Osteoblast (primary cell): ENCODE measurements at regions not wholly inside any gene's neighbourhood (a gene's known extent, or its start where the extent isn't known, plus 50 kb on each side); places are given as distances from the start of the nearest gene placed in this dataset.

ENCODE experiments used
- DNase-seq: peaks from one replicate; pipeline ENCODE4 v3.0.0; 2011; ENCODE audit warnings: low spot score, mixed read lengths; ENCODE audit not compliant: insufficient read length; ENCODE audit errors: missing footprints
- H2AFZ ChIP-seq: 2 replicates; pipeline ENCODE4 v1.6.0; 2011; ENCODE audit warnings: mild to moderate bottlenecking, low read length
- H3K27ac ChIP-seq: 2 replicates; pipeline ENCODE4 v1.5.1; 2011; ENCODE audit warnings: mild to moderate bottlenecking, low read depth, low read length, moderate library complexity
- H3K27me3 ChIP-seq: 2 replicates; pipeline ENCODE4 v1.6.0; 2012; ENCODE audit warnings: mild to moderate bottlenecking, control low read depth, inconsistent platforms, low read length, moderate library complexity; ENCODE audit not compliant: insufficient read depth
- H3K36me3 ChIP-seq: 2 replicates; pipeline ENCODE4 v1.5.1; 2011; ENCODE audit warnings: mild to moderate bottlenecking, low read length, control low read depth, moderate library complexity; ENCODE audit not compliant: insufficient read depth
- H3K4me1 ChIP-seq: 2 replicates; pipeline ENCODE4 v1.5.1; 2011; ENCODE audit warnings: mild to moderate bottlenecking, low read length, control low read depth, moderate library complexity; ENCODE audit not compliant: insufficient read depth
- H3K4me2 ChIP-seq: 2 replicates; pipeline ENCODE4 v1.6.0; 2011; ENCODE audit warnings: mild to moderate bottlenecking, low read length; ENCODE audit not compliant: insufficient read depth
- H3K4me3 ChIP-seq: fragments of 200-600 bp; sonication (generic); 3 replicates; pipeline ENCODE4 v1.5.1; 2012; ENCODE audit warnings: mild to moderate bottlenecking, low read length, inconsistent platforms; ENCODE audit not compliant: insufficient read depth
- H3K79me2 ChIP-seq: 2 replicates; pipeline ENCODE4 v1.6.0; 2012; ENCODE audit warnings: mild to moderate bottlenecking, low read length, control low read depth, inconsistent platforms; ENCODE audit not compliant: insufficient read depth
- H3K9me3 ChIP-seq: 2 replicates; pipeline ENCODE4 v1.5.1; 2011; ENCODE audit warnings: low read depth, low read length, control low read depth
- H4K20me1 ChIP-seq: 2 replicates; pipeline ENCODE4 v1.6.0; 2012; ENCODE audit warnings: mild to moderate bottlenecking, low read length, control low read depth; ENCODE audit not compliant: insufficient read depth
- CTCF ChIP-seq: IDR thresholded peaks from 2 replicates; pipeline ENCODE4 v1.5.1; 2011; ENCODE audit warnings: mild to moderate bottlenecking, low read depth, low read length, moderate library complexity; ENCODE audit errors: extremely low read depth

- no peaks in the 10 kb centered on the region for H3K27me3 ChIP-seq
- no peaks in the 10 kb centered on the region for H4K20me1 ChIP-seq
- H3K36me3 ChIP-seq = no peaks in the 10 kb centered on the region
- H3K4me2 ChIP-seq = no peak overlapping the region
- no peaks in the 10 kb centered on the region for H3K79me2 ChIP-seq
- no peak overlapping the region for H2AFZ ChIP-seq
- H3K4me3 ChIP-seq = no peak overlapping the region
- H3K27ac ChIP-seq = no peak overlapping the region
- no peaks in the 10 kb centered on the region for H3K9me3 ChIP-seq
- DNase-seq = peak; percentile 55
- no peak for TF ChIP-seq CTCF
- H3K4me1 ChIP-seq = no peaks in the 10 kb centered on the region
These were observed 153.1 kb upstream of the KLHL29 start for GRCh38 chr2:23231865-23232264.

GRCh38 chr2:23235292-23235691 is 149.7 kb upstream of the KLHL29 start:
- Histone ChIP-seq H3K27me3 (no peaks in the 10 kb centered on the region), H3K36me3 (no peaks in the 10 kb centered on the region), H3K27ac (no peak overlapping the region), H3K79me2 (no peaks in the 10 kb centered on the region), H4K20me1 (no peaks in the 10 kb centered on the region), H3K4me2 (no peak overlapping the region), H3K4me3 (no peak overlapping the region), H3K4me1 (no peaks in the 10 kb centered on the region), H2AFZ (no peak overlapping the region), H3K9me3 (no peaks in the 10 kb centered on the region)
- TF ChIP-seq CTCF = no peak
- DNase-seq = peak; percentile 70

- H3K4me3 ChIP-seq = no peak overlapping the region
- H3K4me1 ChIP-seq = no peaks in the 10 kb centered on the region
- H4K20me1 ChIP-seq = no peaks in the 10 kb centered on the region
- no peak for DNase-seq
- H3K27me3 ChIP-seq = no peaks in the 10 kb centered on the region
- no peak overlapping the region for H3K4me2 ChIP-seq
- no peak for TF ChIP-seq CTCF
- no peak overlapping the region for H3K27ac ChIP-seq
- no peak overlapping the region for H2AFZ ChIP-seq
- no peaks in the 10 kb centered on the region for H3K9me3 ChIP-seq
- no peaks in the 10 kb centered on the region for H3K36me3 ChIP-seq
- H3K79me2 ChIP-seq = no peaks in the 10 kb centered on the region
These were observed 149.2 kb upstream of the KLHL29 start for GRCh38 chr2:23235736-23236135.

- Histone ChIP-seq H3K79me2 (no peaks in the 10 kb centered on the region), H3K4me1 (no peaks in the 10 kb centered on the region), H3K27me3 (no peaks in the 10 kb centered on the region), H3K27ac (no peak overlapping the region), H3K9me3 (no peaks in the 10 kb centered on the region), H3K4me3 (no peak overlapping the region), H4K20me1 (no peaks in the 10 kb centered on the region), H3K4me2 (no peak overlapping the region), H2AFZ (no peak overlapping the region), H3K36me3 (no peaks in the 10 kb centered on the region)
- DNase-seq = no peak
- no peak for TF ChIP-seq CTCF
These were observed 147.8 kb upstream of the KLHL29 start for GRCh38 chr2:23237147-23237546.
